Erythroblast (primary cell): ENCODE measurements at regions not wholly inside any gene's neighbourhood (a gene's known extent, or its start where the extent isn't known, plus 50 kb on each side); places are given as distances from the start of the nearest gene placed in this dataset.

ENCODE experiments used
- DNase-seq, 2 experiments: peaks; one replicate each; lab custom pipeline; 2025; lab: John Stamatoyannopoulos, UW
- GATA1 ChIP-seq: IDR thresholded peaks from 2 replicates; pipeline ENCODE4 v1.6.1; 2011; ENCODE audit warnings: low read depth, mild to moderate bottlenecking, control low read depth, low read length, moderate library complexity
- POLR2A ChIP-seq: IDR thresholded peaks from 2 replicates; pipeline ENCODE4 v1.6.1; 2011; ENCODE audit warnings: mild to moderate bottlenecking, low read length

- peak; percentile 34 to 60 for DNase-seq
- TF ChIP-seq GATA1 (no peak), POLR2A (no peak)
Observed at GRCh38 chrX:9312922-9313867, 151.7 kb upstream of the TBL1X start.

GRCh38 chrX:9315086-9315485, 149.8 kb upstream of the TBL1X start:
- no peak for DNase-seq
- TF ChIP-seq POLR2A (no peak), GATA1 (no peak)

GRCh38 chrX:9316096-9316495, 148.8 kb upstream of the TBL1X start:
- no peak for TF ChIP-seq GATA1
- TF ChIP-seq POLR2A = no peak
- DNase-seq = no peak

GRCh38 chrX:9317176-9317575, 147.7 kb upstream of the TBL1X start:
- DNase-seq = no peak
- no peak for TF ChIP-seq GATA1
- no peak for TF ChIP-seq POLR2A

- no peak for TF ChIP-seq GATA1
- no peak for TF ChIP-seq POLR2A
- no peak for DNase-seq
Observed at GRCh38 chrX:9318213-9318612, 146.6 kb upstream of the TBL1X start.

- no peak for TF ChIP-seq GATA1
- no peak for TF ChIP-seq POLR2A
Observed at GRCh38 chrX:9318766-9319165, 146.1 kb upstream of the TBL1X start.

GRCh38 chrX:9320940-9321339, 143.9 kb upstream of the TBL1X start:
- TF ChIP-seq POLR2A (no peak), GATA1 (no peak)
- DNase-seq = no peak

More at GRCh38 chrX:9318766-9319165, 146.1 kb upstream of the TBL1X start:
- no peak for DNase-seq

- no peak for DNase-seq
- TF ChIP-seq GATA1 (no peak), POLR2A (no peak)
Observed at GRCh38 chrX:9324676-9325075, 140.2 kb upstream of the TBL1X start.

GRCh38 chrX:9326369-9326768, 138.5 kb upstream of the TBL1X start:
- DNase-seq = no peak
- TF ChIP-seq POLR2A = no peak
- no peak for TF ChIP-seq GATA1

- DNase-seq = no peak
- no peak for TF ChIP-seq GATA1
- no peak for TF ChIP-seq POLR2A
Observed at GRCh38 chrX:9327086-9327746, 137.6 kb upstream of the TBL1X start.

- no peak for TF ChIP-seq POLR2A
- TF ChIP-seq GATA1 = no peak
- DNase-seq = no peak
Observed at GRCh38 chrX:9327747-9328145, 137.1 kb upstream of the TBL1X start.

GRCh38 chrX:9329056-9329455, 135.8 kb upstream of the TBL1X start:
- no peak for DNase-seq
- TF ChIP-seq POLR2A (no peak), GATA1 (no peak)

- TF ChIP-seq GATA1 (no peak), POLR2A (no peak)
- no peak for DNase-seq
Observed at GRCh38 chrX:9330249-9330982, 134.4 kb upstream of the TBL1X start.
